PC-9 (cell line): ENCODE measurements at regions not wholly inside any gene's neighbourhood (a gene's known extent, or its start where the extent isn't known, plus 50 kb on each side); places are given as distances from the start of the nearest gene placed in this dataset.

Experiments used
- CTCF ChIP-seq: fragments of 200-600 bp; sonication (generic); conservative IDR thresholded peaks from 2 replicates; pipeline ENCODE4 v1.6.1; 2017; ENCODE audit warnings: mixed run types, antibody characterized with exemption, mild to moderate bottlenecking, moderate library complexity
- EZH2 ChIP-seq: fragments of 200-600 bp; sonication (generic); IDR thresholded peaks from 2 replicates; pipeline ENCODE4 v1.8.0; 2017; ENCODE audit warnings: antibody characterized with exemption, low read depth

GRCh38 chr4:138487230-138487629 lies 245.1 kb upstream of the SLC7A11 start:
- no peak for TF ChIP-seq CTCF
- no peak for TF ChIP-seq EZH2
